ENCODE measurements at regions not wholly inside any gene's neighbourhood (a gene's known extent, or its start where the extent isn't known, plus 50 kb on each side); places are given as distances from the start of the nearest gene placed in this dataset.

DNA sequence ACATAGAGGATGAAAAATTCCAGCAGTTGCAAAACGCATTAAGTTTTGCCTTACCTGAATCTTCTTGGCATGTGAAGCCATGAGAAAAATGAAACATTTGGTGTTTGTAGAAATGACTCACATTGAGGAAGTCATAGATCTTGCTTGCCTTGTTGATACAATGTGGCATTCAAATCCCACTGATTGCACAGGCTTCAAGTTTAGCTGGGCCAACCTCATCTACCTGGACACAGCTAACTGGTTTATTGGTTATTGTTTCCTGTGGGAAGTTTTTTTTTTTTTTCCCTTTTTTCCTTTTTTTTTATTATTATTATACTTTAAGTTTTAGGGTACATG is 168.9 kb upstream of the C21orf91 start:
- TF ChIP-seq, protein P1, sequence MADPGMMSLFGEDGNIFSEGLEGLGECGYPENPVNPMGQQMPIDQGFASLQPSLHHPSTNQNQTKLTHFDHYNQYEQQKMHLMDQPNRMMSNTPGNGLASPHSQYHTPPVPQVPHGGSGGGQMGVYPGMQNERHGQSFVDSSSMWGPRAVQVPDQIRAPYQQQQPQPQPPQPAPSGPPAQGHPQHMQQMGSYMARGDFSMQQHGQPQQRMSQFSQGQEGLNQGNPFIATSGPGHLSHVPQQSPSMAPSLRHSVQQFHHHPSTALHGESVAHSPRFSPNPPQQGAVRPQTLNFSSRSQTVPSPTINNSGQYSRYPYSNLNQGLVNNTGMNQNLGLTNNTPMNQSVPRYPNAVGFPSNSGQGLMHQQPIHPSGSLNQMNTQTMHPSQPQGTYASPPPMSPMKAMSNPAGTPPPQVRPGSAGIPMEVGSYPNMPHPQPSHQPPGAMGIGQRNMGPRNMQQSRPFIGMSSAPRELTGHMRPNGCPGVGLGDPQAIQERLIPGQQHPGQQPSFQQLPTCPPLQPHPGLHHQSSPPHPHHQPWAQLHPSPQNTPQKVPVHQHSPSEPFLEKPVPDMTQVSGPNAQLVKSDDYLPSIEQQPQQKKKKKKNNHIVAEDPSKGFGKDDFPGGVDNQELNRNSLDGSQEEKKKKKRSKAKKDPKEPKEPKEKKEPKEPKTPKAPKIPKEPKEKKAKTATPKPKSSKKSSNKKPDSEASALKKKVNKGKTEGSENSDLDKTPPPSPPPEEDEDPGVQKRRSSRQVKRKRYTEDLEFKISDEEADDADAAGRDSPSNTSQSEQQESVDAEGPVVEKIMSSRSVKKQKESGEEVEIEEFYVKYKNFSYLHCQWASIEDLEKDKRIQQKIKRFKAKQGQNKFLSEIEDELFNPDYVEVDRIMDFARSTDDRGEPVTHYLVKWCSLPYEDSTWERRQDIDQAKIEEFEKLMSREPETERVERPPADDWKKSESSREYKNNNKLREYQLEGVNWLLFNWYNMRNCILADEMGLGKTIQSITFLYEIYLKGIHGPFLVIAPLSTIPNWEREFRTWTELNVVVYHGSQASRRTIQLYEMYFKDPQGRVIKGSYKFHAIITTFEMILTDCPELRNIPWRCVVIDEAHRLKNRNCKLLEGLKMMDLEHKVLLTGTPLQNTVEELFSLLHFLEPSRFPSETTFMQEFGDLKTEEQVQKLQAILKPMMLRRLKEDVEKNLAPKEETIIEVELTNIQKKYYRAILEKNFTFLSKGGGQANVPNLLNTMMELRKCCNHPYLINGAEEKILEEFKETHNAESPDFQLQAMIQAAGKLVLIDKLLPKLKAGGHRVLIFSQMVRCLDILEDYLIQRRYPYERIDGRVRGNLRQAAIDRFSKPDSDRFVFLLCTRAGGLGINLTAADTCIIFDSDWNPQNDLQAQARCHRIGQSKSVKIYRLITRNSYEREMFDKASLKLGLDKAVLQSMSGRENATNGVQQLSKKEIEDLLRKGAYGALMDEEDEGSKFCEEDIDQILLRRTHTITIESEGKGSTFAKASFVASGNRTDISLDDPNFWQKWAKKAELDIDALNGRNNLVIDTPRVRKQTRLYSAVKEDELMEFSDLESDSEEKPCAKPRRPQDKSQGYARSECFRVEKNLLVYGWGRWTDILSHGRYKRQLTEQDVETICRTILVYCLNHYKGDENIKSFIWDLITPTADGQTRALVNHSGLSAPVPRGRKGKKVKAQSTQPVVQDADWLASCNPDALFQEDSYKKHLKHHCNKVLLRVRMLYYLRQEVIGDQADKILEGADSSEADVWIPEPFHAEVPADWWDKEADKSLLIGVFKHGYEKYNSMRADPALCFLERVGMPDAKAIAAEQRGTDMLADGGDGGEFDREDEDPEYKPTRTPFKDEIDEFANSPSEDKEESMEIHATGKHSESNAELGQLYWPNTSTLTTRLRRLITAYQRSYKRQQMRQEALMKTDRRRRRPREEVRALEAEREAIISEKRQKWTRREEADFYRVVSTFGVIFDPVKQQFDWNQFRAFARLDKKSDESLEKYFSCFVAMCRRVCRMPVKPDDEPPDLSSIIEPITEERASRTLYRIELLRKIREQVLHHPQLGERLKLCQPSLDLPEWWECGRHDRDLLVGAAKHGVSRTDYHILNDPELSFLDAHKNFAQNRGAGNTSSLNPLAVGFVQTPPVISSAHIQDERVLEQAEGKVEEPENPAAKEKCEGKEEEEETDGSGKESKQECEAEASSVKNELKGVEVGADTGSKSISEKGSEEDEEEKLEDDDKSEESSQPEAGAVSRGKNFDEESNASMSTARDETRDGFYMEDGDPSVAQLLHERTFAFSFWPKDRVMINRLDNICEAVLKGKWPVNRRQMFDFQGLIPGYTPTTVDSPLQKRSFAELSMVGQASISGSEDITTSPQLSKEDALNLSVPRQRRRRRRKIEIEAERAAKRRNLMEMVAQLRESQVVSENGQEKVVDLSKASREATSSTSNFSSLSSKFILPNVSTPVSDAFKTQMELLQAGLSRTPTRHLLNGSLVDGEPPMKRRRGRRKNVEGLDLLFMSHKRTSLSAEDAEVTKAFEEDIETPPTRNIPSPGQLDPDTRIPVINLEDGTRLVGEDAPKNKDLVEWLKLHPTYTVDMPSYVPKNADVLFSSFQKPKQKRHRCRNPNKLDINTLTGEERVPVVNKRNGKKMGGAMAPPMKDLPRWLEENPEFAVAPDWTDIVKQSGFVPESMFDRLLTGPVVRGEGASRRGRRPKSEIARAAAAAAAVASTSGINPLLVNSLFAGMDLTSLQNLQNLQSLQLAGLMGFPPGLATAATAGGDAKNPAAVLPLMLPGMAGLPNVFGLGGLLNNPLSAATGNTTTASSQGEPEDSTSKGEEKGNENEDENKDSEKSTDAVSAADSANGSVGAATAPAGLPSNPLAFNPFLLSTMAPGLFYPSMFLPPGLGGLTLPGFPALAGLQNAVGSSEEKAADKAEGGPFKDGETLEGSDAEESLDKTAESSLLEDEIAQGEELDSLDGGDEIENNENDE (IDR thresholded peaks at IDR 0.05; ENCODE audit: low read depth, low read length), result no peak
- TF ChIP-seq HDAC2 (IDR thresholded peaks at IDR 0.05), result no peak
- TF ChIP-seq, protein P2, sequence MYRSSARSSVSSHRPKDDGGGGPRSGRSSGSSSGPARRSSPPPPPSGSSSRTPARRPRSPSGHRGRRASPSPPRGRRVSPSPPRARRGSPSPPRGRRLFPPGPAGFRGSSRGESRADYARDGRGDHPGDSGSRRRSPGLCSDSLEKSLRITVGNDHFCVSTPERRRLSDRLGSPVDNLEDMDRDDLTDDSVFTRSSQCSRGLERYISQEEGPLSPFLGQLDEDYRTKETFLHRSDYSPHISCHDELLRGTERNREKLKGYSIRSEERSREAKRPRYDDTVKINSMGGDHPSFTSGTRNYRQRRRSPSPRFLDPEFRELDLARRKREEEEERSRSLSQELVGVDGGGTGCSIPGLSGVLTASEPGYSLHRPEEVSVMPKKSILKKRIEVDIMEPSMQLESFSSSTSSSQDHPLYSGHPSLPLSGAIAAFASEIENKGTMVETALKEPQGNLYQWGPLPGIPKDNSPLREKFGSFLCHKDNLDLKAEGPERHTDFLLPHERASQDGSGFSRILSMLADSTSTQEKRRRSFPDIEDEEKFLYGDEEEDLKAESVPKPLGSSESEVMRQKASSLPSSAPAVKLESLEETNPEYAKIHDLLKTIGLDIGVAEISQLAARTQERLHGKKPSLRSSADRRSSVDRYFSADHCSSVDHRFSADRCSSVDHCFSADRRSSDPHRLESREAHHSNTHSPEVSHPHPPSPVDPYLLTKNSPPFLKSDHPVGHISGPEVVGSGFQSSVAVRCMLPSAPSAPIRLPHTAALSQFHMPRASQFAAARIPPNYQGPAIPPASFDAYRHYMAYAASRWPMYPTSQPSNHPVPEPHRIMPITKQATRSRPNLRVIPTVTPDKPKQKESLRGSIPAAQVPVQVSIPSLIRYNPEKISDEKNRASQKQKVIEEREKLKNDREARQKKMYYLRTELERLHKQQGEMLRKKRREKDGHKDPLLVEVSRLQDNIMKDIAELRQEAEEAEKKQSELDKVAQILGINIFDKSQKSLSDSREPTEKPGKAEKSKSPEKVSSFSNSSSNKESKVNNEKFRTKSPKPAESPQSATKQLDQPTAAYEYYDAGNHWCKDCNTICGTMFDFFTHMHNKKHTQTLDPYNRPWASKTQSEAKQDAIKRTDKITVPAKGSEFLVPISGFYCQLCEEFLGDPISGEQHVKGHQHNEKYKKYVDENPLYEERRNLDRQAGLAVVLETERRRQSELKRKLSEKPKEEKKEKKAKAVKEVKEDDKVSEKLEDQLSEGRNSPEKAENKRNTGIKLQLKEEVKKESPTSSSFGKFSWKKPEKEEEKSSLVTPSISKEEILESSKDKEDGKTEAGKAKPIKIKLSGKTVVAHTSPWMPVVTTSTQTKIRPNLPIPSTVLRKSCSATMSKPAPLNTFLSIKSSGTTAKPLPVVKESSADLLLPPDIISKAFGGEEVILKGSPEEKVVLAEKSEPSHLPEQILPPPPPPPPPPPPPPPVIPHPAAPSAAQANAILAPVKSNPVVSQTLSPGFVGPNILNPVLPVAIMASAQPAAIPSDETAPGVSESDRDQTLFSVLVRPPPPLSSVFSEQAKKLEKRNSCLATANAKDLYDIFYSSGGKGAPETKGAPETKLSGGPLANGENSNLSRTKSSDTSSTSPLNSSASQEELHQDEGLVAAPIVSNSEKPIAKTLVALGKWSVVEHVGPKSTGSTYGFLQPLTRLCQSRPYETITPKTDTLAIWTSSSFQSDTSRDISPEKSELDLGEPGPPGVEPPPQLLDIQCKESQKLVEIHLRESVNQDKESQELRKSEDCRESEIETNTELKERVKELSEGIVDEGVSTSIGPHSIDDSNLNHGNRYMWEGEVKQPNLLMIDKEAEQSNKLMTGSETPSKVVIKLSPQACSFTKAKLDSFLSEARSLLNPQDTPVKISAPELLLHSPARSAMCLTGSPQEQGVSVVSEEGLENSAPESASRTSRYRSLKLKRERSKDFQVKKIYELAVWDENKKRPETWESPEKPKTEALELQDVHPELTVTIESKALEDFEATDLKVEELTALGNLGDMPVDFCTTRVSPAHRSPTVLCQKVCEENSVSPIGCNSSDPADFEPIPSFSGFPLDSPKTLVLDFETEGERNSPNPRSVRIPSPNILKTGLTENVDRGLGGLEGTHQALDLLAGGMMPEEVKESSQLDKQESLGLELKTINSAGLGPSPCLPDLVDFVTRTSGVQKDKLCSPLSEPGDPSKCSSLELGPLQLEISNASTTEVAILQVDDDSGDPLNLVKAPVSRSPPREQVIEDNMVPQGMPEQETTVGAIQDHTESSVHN (IDR thresholded peaks at IDR 0.05; ENCODE audit: borderline replicate concordance in 1 of 2, low read depth in 1 of 2), result no peak
- FAIRE-seq (no peak), DNase-seq (ENCODE audit: extremely low read depth in 1 of 4, low spot score in 3 of 4) (no peak), ATAC-seq (no peak)
- Histone ChIP-seq H3K4me3 (no peak overlapping the region), H3K36me3 (ENCODE audit: control insufficient read depth, insufficient read depth, low read length) (no peaks in the 10 kb centered on the region), H4K20me1 (replicated peaks; ENCODE audit: control insufficient read depth, insufficient read depth, low read length) (no peaks in the 10 kb centered on the region), H3K27ac (ENCODE audit: extremely low read depth, low read depth, low read length) (no peak overlapping the region), H3K9ac (ENCODE audit: insufficient read depth in 1 of 2, low read depth in 2 of 2, low read length in 2 of 2) (no peak overlapping the region), H3K4me2 (ENCODE audit: insufficient read depth, low read length) (no peak overlapping the region), H3K9me3 (replicated peaks; ENCODE audit: control insufficient read depth, insufficient read depth, low read depth, low read length) (no peaks in the 10 kb centered on the region), H3K79me2 (ENCODE audit: control insufficient read depth, insufficient read depth, low read length) (no peaks in the 10 kb centered on the region), H3K4me1 (replicated peaks in 1 of 2; ENCODE audit: control insufficient read depth in 2 of 2, insufficient read depth in 2 of 2, low read length in 2 of 2) (no peaks in the 10 kb centered on the region), H2AFZ (ENCODE audit: low read depth, low read length) (no peak overlapping the region), H3K9me1 (ENCODE audit: control insufficient read depth, insufficient read depth, low read length) (no peaks in the 10 kb centered on the region), H3K27me3 (ENCODE audit: control insufficient read depth in 2 of 2, insufficient read depth in 2 of 2, low read length in 2 of 2) (no peaks in the 10 kb centered on the region)
- intact Hi-C loops (cut with micrococcal nuclease) (no loop called here), in situ Hi-C loops (cut with MboI) (no loop called here)
- POLR2A ChIA-PET, result no interaction called here
- 0% methylated on average over 1 of the region's 1 CpG for WGBS (ENCODE audit: insufficient coverage, low coverage, missing lambda C conversion rate)
- no TSS peak for BruUV-seq (replicated peaks)
- CTCF ChIA-PET (ENCODE audit: low intra/inter-chr PET ratio), result no interaction called here
